NCI-H1092 treated with DMSO at 0.1 percent for 48 hours (cell line): ENCODE measurements at regions not wholly inside any gene's neighbourhood (a gene's known extent, or its start where the extent isn't known, plus 50 kb on each side); places are given as distances from the start of the nearest gene placed in this dataset.
"Not testable (repeated sequence)": the region's sequence is repeated elsewhere in the genome, so short reads cannot be mapped to it uniquely, and the experiment has no call there.

ENCODE experiments used
- DNase-seq: peaks from one replicate; lab custom pipeline; 2025; lab: John Stamatoyannopoulos, UW

- no peak for DNase-seq
Observed at GRCh38 chr5:96203761-96204160, 229.3 kb downstream of the PCSK1 start.

- no peak for DNase-seq
Observed at GRCh38 chr5:96201503-96201902, 231.5 kb downstream of the PCSK1 start.

GRCh38 chr5:96200641-96201040, 232.4 kb downstream of the PCSK1 start:
- DNase-seq: no peak

- no peak for DNase-seq
Observed at GRCh38 chr5:96199713-96200183, 233.3 kb downstream of the PCSK1 start.

- DNase-seq: no peak
Observed at GRCh38 chr5:96198356-96199058, 234.5 kb downstream of the PCSK1 start.

- not testable (repeated sequence) for DNase-seq
Observed at GRCh38 chr5:96197767-96198166, 235.3 kb downstream of the PCSK1 start.

GRCh38 chr5:96197347-96197746, 235.7 kb upstream of the ELL2 start:
- no peak for DNase-seq

GRCh38 chr5:96196890-96197289, 235.2 kb upstream of the ELL2 start:
- no peak for DNase-seq

GRCh38 chr5:96196407-96196806, 234.8 kb upstream of the ELL2 start:
- DNase-seq: no peak

GRCh38 chr5:96195123-96195522, 233.5 kb upstream of the ELL2 start:
- DNase-seq: no peak

GRCh38 chr5:96194593-96194992, 232.9 kb upstream of the ELL2 start:
- no peak for DNase-seq

- no peak for DNase-seq
Observed at GRCh38 chr5:96193946-96194345, 232.3 kb upstream of the ELL2 start.

GRCh38 chr5:96189987-96190386, 228.3 kb upstream of the ELL2 start:
- no peak for DNase-seq

- no peak for DNase-seq
Observed at GRCh38 chr5:96189028-96189826, 227.6 kb upstream of the ELL2 start.

- DNase-seq: no peak
Observed at GRCh38 chr5:96187309-96188027, 225.8 kb upstream of the ELL2 start.

- DNase-seq: not testable (repeated sequence)
Observed at GRCh38 chr5:96184510-96184909, 222.9 kb upstream of the ELL2 start.

- no peak for DNase-seq
Observed at GRCh38 chr5:96180684-96181435, 219.2 kb upstream of the ELL2 start.

GRCh38 chr5:96177303-96177869, 215.7 kb upstream of the ELL2 start:
- no peak for DNase-seq

GRCh38 chr5:96176022-96176421, 214.4 kb upstream of the ELL2 start:
- no peak for DNase-seq

- DNase-seq: no peak
Observed at GRCh38 chr5:96175090-96175489, 213.4 kb upstream of the ELL2 start.

GRCh38 chr5:96173366-96173765, 211.7 kb upstream of the ELL2 start:
- no peak for DNase-seq

- no peak for DNase-seq
Observed at GRCh38 chr5:96172436-96172835, 210.8 kb upstream of the ELL2 start.
